IMR-90 (cell line): ENCODE measurements at regions not wholly inside any gene's neighbourhood (a gene's known extent, or its start where the extent isn't known, plus 50 kb on each side); places are given as distances from the start of the nearest gene placed in this dataset.

Source experiments
- ATAC-seq: fragments of 200-7000 bp; cut with Tn5 transposase; 2 replicates; pipeline ENCODE4 v1.9.1; 2020; ENCODE audit warnings: low read depth, mild to moderate bottlenecking, moderate library complexity
- BruUV-seq: library from RNA; stranded (reverse); fragments of 400-500 nt; replicated peaks from 2 replicates; lab custom pipeline; 2021; lab: Mats Ljungman, UMichigan
- CTCF ChIA-PET: fragments of 300-600 bp; formaldehyde crosslinking; extraction: SDS; loops from one replicate; lab custom pipeline; 2021; ENCODE audit warnings: antibody characterized with exemption; lab: Yijun Ruan, JAX
- POLR2A ChIA-PET: fragments of 300-600 bp; sonication (Branson Sonifier 250); formaldehyde crosslinking; loops from one replicate; lab custom pipeline; 2022; ENCODE audit warnings: antibody characterized with exemption; ENCODE audit not compliant: unreplicated experiment; lab: Charles Lee
- DNase-seq: peaks from one replicate; pipeline ENCODE4 v3.0.0; 2013
- H2AFZ ChIP-seq: replicated peaks from 2 replicates; pipeline ENCODE3; 2013; ENCODE audit warnings: low read length, mild to moderate bottlenecking; ENCODE audit not compliant: poor library complexity
- H2AK5ac ChIP-seq: 2 replicates; pipeline ENCODE4 v1.6.1; 2013; ENCODE audit warnings: low read depth, low read length, inconsistent platforms
- H2AK9ac ChIP-seq: replicated peaks from 2 replicates; pipeline ENCODE3; 2013; ENCODE audit warnings: mild to moderate bottlenecking, low read depth, low read length, moderate library complexity; ENCODE audit not compliant: poor library complexity
- H2BK120ac ChIP-seq: 2 replicates; pipeline ENCODE4 v1.6.1; 2013; ENCODE audit warnings: low read depth, low read length, inconsistent platforms
- H2BK15ac ChIP-seq: 3 replicates; pipeline ENCODE4 v1.6.1; 2013; ENCODE audit warnings: low read depth, low read length, inconsistent platforms
- H2BK20ac ChIP-seq: 2 replicates; pipeline ENCODE4 v1.6.1; 2013; ENCODE audit warnings: low read depth, mild to moderate bottlenecking, inconsistent platforms, low read length, moderate library complexity
- H2BK5ac ChIP-seq: 2 replicates; pipeline ENCODE4 v1.6.1; 2013; ENCODE audit warnings: mild to moderate bottlenecking, low read depth, low read length, inconsistent platforms; ENCODE audit not compliant: poor library complexity, severe bottlenecking
- H3K14ac ChIP-seq: replicated peaks from 2 replicates; pipeline ENCODE4 v1.6.1; 2013; ENCODE audit warnings: low read depth, low read length, inconsistent platforms
- H3K18ac ChIP-seq: 2 replicates; pipeline ENCODE4 v1.6.1; 2013; ENCODE audit warnings: low read depth, low read length, control low read depth
- H3K23ac ChIP-seq: 2 replicates; pipeline ENCODE4 v1.6.1; 2013; ENCODE audit warnings: low read depth, low read length, inconsistent platforms
- H3K27ac ChIP-seq: 2 replicates; pipeline ENCODE4 v1.5.1; 2013; ENCODE audit warnings: mild to moderate bottlenecking, control low read depth, low read length; ENCODE audit not compliant: insufficient read depth
- H3K27me3 ChIP-seq: 2 replicates; pipeline ENCODE4 v1.6.1; 2013; ENCODE audit warnings: low read length; ENCODE audit not compliant: control insufficient read depth, insufficient read depth
- H3K36me3 ChIP-seq: 2 replicates; pipeline ENCODE4 v1.6.1; 2013; ENCODE audit warnings: low read length, mixed read lengths; ENCODE audit not compliant: control insufficient read depth, insufficient read depth
- H3K4ac ChIP-seq: 2 replicates; pipeline ENCODE4 v1.6.1; 2013; ENCODE audit warnings: low read depth, low read length, inconsistent platforms
- H3K4me1 ChIP-seq: 2 replicates; pipeline ENCODE4 v1.6.1; 2013; ENCODE audit warnings: low read length, mixed read lengths; ENCODE audit not compliant: control insufficient read depth, insufficient read depth
- H3K4me2 ChIP-seq: 2 replicates; pipeline ENCODE4 v1.6.1; 2013; ENCODE audit warnings: low read depth, mild to moderate bottlenecking, control low read depth, low read length, moderate library complexity
- H3K4me3 ChIP-seq: 2 replicates; pipeline ENCODE4 v1.5.1; 2013; ENCODE audit warnings: low read depth, mild to moderate bottlenecking, control low read depth, low read length, moderate library complexity; ENCODE audit not compliant: insufficient read depth
- H3K56ac ChIP-seq: 2 replicates; pipeline ENCODE4 v1.6.1; 2013; ENCODE audit warnings: low read length, inconsistent platforms; ENCODE audit not compliant: insufficient read depth; ENCODE audit errors: extremely low read depth
- H3K79me1 ChIP-seq, 2 experiments: 2 replicates each; pipeline ENCODE4 v1.6.1; 2013; ENCODE audit warnings: low read length in 2 of 2, inconsistent platforms in 1 of 2, low read depth in 1 of 2
- H3K9ac ChIP-seq: 2 replicates; pipeline ENCODE4 v1.6.1; 2013; ENCODE audit warnings: low read depth, low read length, control low read depth
- H3K9me1 ChIP-seq: 2 replicates; pipeline ENCODE4 v1.6.1; 2013; ENCODE audit warnings: low read length, inconsistent platforms; ENCODE audit not compliant: insufficient read depth
- H3K9me3 ChIP-seq: 2 replicates; pipeline ENCODE4 v1.6.1; 2013; ENCODE audit warnings: low read length; ENCODE audit not compliant: control insufficient read depth, insufficient read depth
- H4K20me1 ChIP-seq: 2 replicates; pipeline ENCODE4 v1.6.1; 2013; ENCODE audit warnings: low read length, inconsistent platforms; ENCODE audit not compliant: insufficient read depth
- H4K5ac ChIP-seq: 2 replicates; pipeline ENCODE4 v1.6.1; 2013; ENCODE audit warnings: mild to moderate bottlenecking, low read depth, low read length, control low read depth
- H4K8ac ChIP-seq, 2 experiments: 2 replicates each; pipeline ENCODE4 v1.6.1; 2013; ENCODE audit warnings: low read depth in 2 of 2, low read length in 2 of 2, control low read depth in 1 of 2, inconsistent platforms in 1 of 2
- H4K91ac ChIP-seq: 2 replicates; pipeline ENCODE4 v1.6.1; 2013; ENCODE audit warnings: low read depth, low read length, inconsistent platforms; ENCODE audit not compliant: insufficient read depth
- BHLHE40 ChIP-seq: fragments of 150-350 bp; IDR thresholded peaks from 2 replicates; pipeline ENCODE4 v1.6.1; 2016; ENCODE audit warnings: mild to moderate bottlenecking, low read depth, low read length
- CEBPB ChIP-seq: IDR thresholded peaks from 2 replicates; pipeline ENCODE4 v1.6.1; 2012; ENCODE audit warnings: low read depth, low read length, improper control_type of control experiment
- CHD1 ChIP-seq: IDR thresholded peaks from 2 replicates; pipeline ENCODE4 v1.6.1; 2012; ENCODE audit warnings: low read depth, low read length, improper control_type of control experiment
- CTCF ChIP-seq: conservative IDR thresholded peaks from 2 replicates; pipeline ENCODE4 v1.5.1; 2012; ENCODE audit warnings: mild to moderate bottlenecking, low read depth, low read length, improper control_type of control experiment
- ELK1 ChIP-seq: fragments of 150-350 bp; IDR thresholded peaks from 2 replicates; pipeline ENCODE4 v1.6.1; 2016; ENCODE audit warnings: low read depth, mild to moderate bottlenecking, low read length, moderate library complexity, borderline replicate concordance
- FOS ChIP-seq: fragments of 150-350 bp; IDR thresholded peaks from 2 replicates; pipeline ENCODE4 v1.6.1; 2016; ENCODE audit warnings: low read depth, low read length
- MAFK ChIP-seq: IDR thresholded peaks from 2 replicates; pipeline ENCODE4 v1.6.1; 2012; ENCODE audit warnings: low read depth, low read length, improper control_type of control experiment
- MAZ ChIP-seq: IDR thresholded peaks from 2 replicates; pipeline ENCODE4 v1.6.1; 2012; ENCODE audit warnings: low read depth, mild to moderate bottlenecking, low read length, improper control_type of control experiment, moderate library complexity, borderline replicate concordance
- MXI1 ChIP-seq: IDR thresholded peaks from 2 replicates; pipeline ENCODE4 v1.6.1; 2012; ENCODE audit warnings: low read depth, mild to moderate bottlenecking, low read length, moderate library complexity, borderline replicate concordance
- NFE2L2 ChIP-seq: fragments of 150-350 bp; IDR thresholded peaks from 2 replicates; pipeline ENCODE4 v1.6.1; 2016; ENCODE audit warnings: low read depth, mild to moderate bottlenecking, low read length
- POLR2A ChIP-seq: IDR thresholded peaks from 2 replicates; pipeline ENCODE4 v1.6.1; 2012; ENCODE audit warnings: mild to moderate bottlenecking, low read depth, low read length
- RAD21 ChIP-seq: IDR thresholded peaks from 2 replicates; pipeline ENCODE4 v1.6.1; 2012; ENCODE audit warnings: low read length, improper control_type of control experiment
- RCOR1 ChIP-seq: IDR thresholded peaks from 2 replicates; pipeline ENCODE4 v1.6.1; 2012; ENCODE audit warnings: mild to moderate bottlenecking, low read length, improper control_type of control experiment; ENCODE audit not compliant: insufficient replicate concordance
- RFX5 ChIP-seq: IDR thresholded peaks from 2 replicates; pipeline ENCODE4 v1.8.0; 2012; ENCODE audit warnings: low read depth, mild to moderate bottlenecking, low read length, moderate library complexity
- SMC3 ChIP-seq: fragments of 150-350 bp; IDR thresholded peaks from 2 replicates; pipeline ENCODE4 v1.6.1; 2016; ENCODE audit warnings: low read depth, mild to moderate bottlenecking, antibody characterized with exemption, low read length, moderate library complexity
- USF2 ChIP-seq: fragments of 150-350 bp; IDR thresholded peaks from 2 replicates; pipeline ENCODE4 v1.6.1; 2017; ENCODE audit warnings: mild to moderate bottlenecking, antibody characterized with exemption, low read length, low read depth
- WGBS, 2 experiments: methylation state at CpG; one replicate each; pipeline versions ENCODE4 v1.1.5 to v1.1.7; 2013; ENCODE audit warnings: missing lambda C conversion rate in 2 of 2; ENCODE audit not compliant: insufficient read length in 1 of 2; ENCODE audit errors: extremely low coverage in 2 of 2; 5-methylcytosine and 5-hydroxymethylcytosine counted together
- dilution Hi-C: fragments of 300-500 bp; cut with HindIII; formaldehyde crosslinking; loops from one replicate; pipeline ENCODE4 v1.14.3; 2018; ENCODE audit warnings: low sequenced_read_pairs; ENCODE audit not compliant: unreplicated experiment
- in situ Hi-C: fragments of 300-500 bp; cut with MboI; formaldehyde crosslinking; loops from 3 replicates; pipeline ENCODE4 v1.14.3; 2019; ENCODE audit warnings: low sequenced_read_pairs, inconsistent platforms, mixed read lengths
- intact Hi-C: fragments of 100-400 bp; cut with micrococcal nuclease; formaldehyde crosslinking; loops from 2 replicates; pipeline ENCODE4 v1.10.0; 2022

- TF ChIP-seq ELK1: no peak
- no peak for TF ChIP-seq POLR2A
- TF ChIP-seq RCOR1: no peak
- no peak for TF ChIP-seq SMC3
- no peak for TF ChIP-seq NFE2L2
- TF ChIP-seq FOS: no peak
- no peak for TF ChIP-seq CTCF
- no peak for TF ChIP-seq CEBPB
- TF ChIP-seq RFX5: no peak
- TF ChIP-seq RAD21: no peak
- TF ChIP-seq MXI1: no peak
- no peak for TF ChIP-seq BHLHE40
- no peak for TF ChIP-seq USF2
- TF ChIP-seq CHD1: no peak
- TF ChIP-seq MAZ: no peak
- no peak for TF ChIP-seq MAFK
- Histone ChIP-seq H3K9me3 (no peaks in the 10 kb centered on the region), H3K4me2 (no peak overlapping the region), H2BK20ac (no peak overlapping the region), H4K20me1 (no peaks in the 10 kb centered on the region), H3K56ac (no peak overlapping the region), H3K36me3 (no peaks in the 10 kb centered on the region), H4K91ac (no peak overlapping the region), H2BK5ac (no peak overlapping the region), H4K5ac (no peak overlapping the region), H3K4ac (no peak overlapping the region), H3K4me1 (no peaks in the 10 kb centered on the region), H2AFZ (no peak overlapping the region), H3K14ac (no peak overlapping the region), H2BK120ac (no peak overlapping the region), H2AK5ac (no peak overlapping the region), H3K27me3 (no peaks in the 10 kb centered on the region), H2BK15ac (no peak overlapping the region), H3K4me3 (no peak overlapping the region), H3K23ac (no peak overlapping the region), H3K79me1 (no peaks in the 10 kb centered on the region), H3K27ac (no peak overlapping the region), H3K9ac (no peak overlapping the region), H4K8ac (no peak overlapping the region), H3K18ac (no peak overlapping the region), H2AK9ac (no peak overlapping the region), H3K9me1 (no peaks in the 10 kb centered on the region)
- DNase-seq: no peak
- ATAC-seq: no peak
- dilution Hi-C loops (no loop called here), in situ Hi-C loops (no loop called here), intact Hi-C loops (no loop called here)
- CTCF ChIA-PET: no interaction called here
- no TSS peak for BruUV-seq
- no CpG with 5 or more reads among the region's 3 CpGs for WGBS, 2 experiments
- POLR2A ChIA-PET: no interaction called here
Observed at GRCh38 chr1:209458921-209459320, 124.6 kb upstream of the CAMK1G start.
